H1 (cell line): ENCODE measurements at regions not wholly inside any gene's neighbourhood (a gene's known extent, or its start where the extent isn't known, plus 50 kb on each side); places are given as distances from the start of the nearest gene placed in this dataset.

Source experiments
- CTCF ChIA-PET: fragments of 300-600 bp; sonication (Branson Sonifier 250); formaldehyde crosslinking; loops from one replicate; lab custom pipeline; 2021; ENCODE audit not compliant: partially characterized antibody; lab: Charles Lee
- POLR2A ChIA-PET: fragments of 300-600 bp; sonication (Branson Sonifier 250); formaldehyde crosslinking; loops from one replicate; lab custom pipeline; 2021; ENCODE audit warnings: inconsistent platforms; ENCODE audit not compliant: partially characterized antibody; lab: Charles Lee
- DNase-seq, 2 experiments: peaks; one replicate each; pipeline versions ENCODE4 v3.0.0 to v3.0.0-alpha.2; 2010 to 2022; ENCODE audit warnings: low spot score in 2 of 2, low read depth in 1 of 2, mixed read lengths in 1 of 2
- FAIRE-seq: peaks from 2 replicates; lab custom pipeline; 2011; peaks lifted over from hg19 to GRCh38; lab: Jason Lieb, UNC
- H2AFZ ChIP-seq: 2 replicates; pipeline ENCODE4 v1.8.1; 2012; ENCODE audit warnings: low read length, inconsistent platforms
- H2AK5ac ChIP-seq: 2 replicates; pipeline ENCODE4 v1.6.1; 2013; ENCODE audit warnings: low read depth, low read length
- H2BK120ac ChIP-seq: replicated peaks from 2 replicates; pipeline ENCODE3; 2013; ENCODE audit warnings: low read depth, low read length, inconsistent platforms
- H2BK12ac ChIP-seq: 2 replicates; pipeline ENCODE4 v1.6.1; 2013; ENCODE audit warnings: low read depth, low read length
- H2BK15ac ChIP-seq: 2 replicates; pipeline ENCODE4 v1.6.1; 2013; ENCODE audit warnings: low read length
- H2BK20ac ChIP-seq: 2 replicates; pipeline ENCODE4 v1.6.1; 2013; ENCODE audit warnings: low read length
- H2BK5ac ChIP-seq: 2 replicates; pipeline ENCODE4 v1.6.1; 2013; ENCODE audit warnings: low read depth, low read length
- H3K14ac ChIP-seq: 2 replicates; pipeline ENCODE4 v1.6.1; 2013; ENCODE audit warnings: inconsistent platforms; ENCODE audit not compliant: insufficient read length
- H3K18ac ChIP-seq: 2 replicates; pipeline ENCODE4 v1.6.1; 2013; ENCODE audit warnings: low read length; ENCODE audit errors: extremely low read depth
- H3K23ac ChIP-seq: 2 replicates; pipeline ENCODE4 v1.6.1; 2013; ENCODE audit warnings: inconsistent platforms; ENCODE audit not compliant: insufficient read length
- H3K23me2 ChIP-seq: 2 replicates; pipeline ENCODE4 v1.6.1; 2013; ENCODE audit warnings: low read depth, low read length
- H3K27ac ChIP-seq: 2 replicates; pipeline ENCODE4 v1.6.1; 2011; ENCODE audit warnings: low read depth, low read length, inconsistent platforms
- H3K27me3 ChIP-seq, 4 experiments: replicated peaks in 1 of 4; 1 replicate in 1 of 4; 2 replicates in 3 of 4; pipeline versions ENCODE4 v1.6.1 to v1.8.1; 2011 to 2013; ENCODE audit warnings: low read length in 3 of 4, mild to moderate bottlenecking in 3 of 4, inconsistent platforms in 2 of 4, mixed read lengths in 2 of 4, moderate library complexity in 1 of 4; ENCODE audit not compliant: control insufficient read depth in 3 of 4, insufficient read depth in 3 of 4; ENCODE audit errors: extremely low read depth in 1 of 4
- H3K36me3 ChIP-seq, 4 experiments: 2 replicates each; pipeline versions ENCODE4 v1.6.1 to v1.8.1; 2011 to 2013; ENCODE audit warnings: mild to moderate bottlenecking in 4 of 4, low read length in 3 of 4, moderate library complexity in 2 of 4, control low read depth in 1 of 4, inconsistent platforms in 1 of 4; ENCODE audit not compliant: insufficient read depth in 4 of 4, control insufficient read depth in 2 of 4
- H3K4ac ChIP-seq: replicated peaks from 2 replicates; pipeline ENCODE3; 2013; ENCODE audit warnings: low read length, low read depth, mixed read lengths, inconsistent platforms; ENCODE audit not compliant: insufficient read length
- H3K4me1 ChIP-seq, 4 experiments: replicated peaks in 1 of 4; 1 replicate in 1 of 4; 2 replicates in 3 of 4; pipeline versions ENCODE4 v1.6.1 to v1.8.1; 2011 to 2013; ENCODE audit warnings: low read length in 3 of 4, inconsistent platforms in 2 of 4, mixed read lengths in 1 of 4; ENCODE audit not compliant: insufficient read depth in 4 of 4, control insufficient read depth in 3 of 4
- H3K4me2 ChIP-seq, 2 experiments: 2 replicates each; pipeline versions ENCODE4 v1.6.1 to v1.8.1; 2011 to 2013; ENCODE audit warnings: low read depth in 2 of 2, low read length in 2 of 2, control low read depth in 1 of 2, inconsistent platforms in 1 of 2, mild to moderate bottlenecking in 1 of 2; ENCODE audit not compliant: insufficient read depth in 1 of 2
- H3K4me3 ChIP-seq, 4 experiments: fragments of 200-600, 300-600 bp in 1 of 4; sonication (generic), shearing (Covaris generic), sonication (Bioruptor Twin) in 1 of 4; 2 replicates each; pipeline versions ENCODE4 v1.5.1 to v1.8.1; 2011 to 2016; ENCODE audit warnings: low read length in 4 of 4, low read depth in 3 of 4, control low read depth in 2 of 4, inconsistent platforms in 2 of 4, mild to moderate bottlenecking in 2 of 4, mixed read lengths in 1 of 4, moderate library complexity in 1 of 4; ENCODE audit not compliant: insufficient read depth in 2 of 4; ENCODE audit errors: extremely low read depth in 1 of 4
- H3K56ac ChIP-seq: replicated peaks from 2 replicates; pipeline ENCODE3; 2013; ENCODE audit warnings: low read depth, mild to moderate bottlenecking, mixed read lengths, low read length, inconsistent platforms; ENCODE audit not compliant: insufficient read length
- H3K79me1 ChIP-seq: 2 replicates; pipeline ENCODE4 v1.6.1; 2013; ENCODE audit warnings: low read depth, low read length, control low read depth
- H3K79me2 ChIP-seq, 2 experiments: 2 replicates each; pipeline versions ENCODE4 v1.6.1 to v1.8.1; 2012 to 2013; ENCODE audit warnings: low read length in 2 of 2, mild to moderate bottlenecking in 2 of 2, inconsistent platforms in 1 of 2; ENCODE audit not compliant: insufficient read depth in 2 of 2, control insufficient read depth in 1 of 2
- H3K9ac ChIP-seq, 4 experiments: replicated peaks in 1 of 4; 1 replicate in 1 of 4; 2 replicates in 3 of 4; pipeline versions ENCODE4 v1.6.1 to v1.8.1; 2011 to 2013; ENCODE audit warnings: low read depth in 3 of 4, low read length in 3 of 4, control low read depth in 2 of 4, mild to moderate bottlenecking in 2 of 4, moderate library complexity in 2 of 4, inconsistent platforms in 1 of 4; ENCODE audit errors: extremely low read depth in 1 of 4
- H3K9me3 ChIP-seq, 2 experiments: 2 replicates each; pipeline versions ENCODE4 v1.6.1 to v1.8.1; 2012 to 2013; ENCODE audit warnings: mild to moderate bottlenecking in 2 of 2, moderate library complexity in 2 of 2, control low read depth in 1 of 2, inconsistent platforms in 1 of 2, low read depth in 1 of 2, low read length in 1 of 2, mixed read lengths in 1 of 2; ENCODE audit not compliant: insufficient read depth in 2 of 2
- H4K20me1 ChIP-seq, 2 experiments: replicated peaks in 1 of 2; 2 replicates each; pipeline versions ENCODE3 to v1.8.1; 2011 to 2013; ENCODE audit warnings: inconsistent platforms in 2 of 2, low read length in 2 of 2, mild to moderate bottlenecking in 1 of 2; ENCODE audit not compliant: insufficient read depth in 2 of 2, control insufficient read depth in 1 of 2
- H4K5ac ChIP-seq: 2 replicates; pipeline ENCODE4 v1.6.1; 2013; ENCODE audit warnings: low read length, low read depth, mixed read lengths, inconsistent platforms; ENCODE audit not compliant: insufficient read length
- H4K8ac ChIP-seq: 2 replicates; pipeline ENCODE4 v1.8.0; 2013; ENCODE audit warnings: mild to moderate bottlenecking, moderate library complexity, low read length, inconsistent platforms; ENCODE audit not compliant: insufficient read depth; ENCODE audit errors: extremely low read depth
- H4K91ac ChIP-seq: replicated peaks from 2 replicates; pipeline ENCODE3; 2013; ENCODE audit warnings: low read length, mixed read lengths, inconsistent platforms; ENCODE audit not compliant: insufficient read length
- ATF3 ChIP-seq: IDR thresholded peaks from 2 replicates; pipeline ENCODE4 v1.6.1; 2011; ENCODE audit warnings: low read depth, mild to moderate bottlenecking, low read length; ENCODE audit not compliant: insufficient read depth
- BCL11A ChIP-seq, 2 experiments: IDR thresholded peaks; one replicate each; pipeline ENCODE4 v1.6.1; 2011; ENCODE audit warnings: low read depth in 2 of 2, low read length in 2 of 2, mild to moderate bottlenecking in 2 of 2
- CHD1 ChIP-seq: IDR thresholded peaks from 2 replicates; pipeline ENCODE4 v1.6.1; 2012; ENCODE audit warnings: low read depth, low read length, improper control_type of control experiment
- CHD2 ChIP-seq: IDR thresholded peaks from 2 replicates; pipeline ENCODE4 v1.6.1; 2012; ENCODE audit warnings: low read length, improper control_type of control experiment
- E2F6 ChIP-seq: IDR thresholded peaks from 2 replicates; pipeline ENCODE4 v1.6.1; 2012; ENCODE audit warnings: inconsistent platforms
- GABPA ChIP-seq: IDR thresholded peaks from 2 replicates; pipeline ENCODE4 v1.6.1; 2011; ENCODE audit warnings: mild to moderate bottlenecking, low read length, moderate library complexity, borderline replicate concordance; ENCODE audit not compliant: insufficient read depth
- KDM4A ChIP-seq: IDR thresholded peaks from one replicate; pipeline ENCODE4 v1.7.1; 2012; ENCODE audit warnings: low read depth, mild to moderate bottlenecking, moderate library complexity, low read length, inconsistent platforms; ENCODE audit not compliant: severe bottlenecking
- MAFK ChIP-seq: IDR thresholded peaks from 2 replicates; pipeline ENCODE4 v1.6.1; 2012; ENCODE audit warnings: low read depth, mild to moderate bottlenecking, improper control_type of control experiment, low read length
- NRF1 ChIP-seq: IDR thresholded peaks from 2 replicates; pipeline ENCODE4 v1.6.1; 2011; ENCODE audit warnings: mild to moderate bottlenecking, low read depth, low read length, improper control_type of control experiment
- POU5F1 ChIP-seq: IDR thresholded peaks from 2 replicates; pipeline ENCODE4 v1.6.1; 2011; ENCODE audit warnings: low read depth, mild to moderate bottlenecking, low read length, moderate library complexity
- SP1 ChIP-seq: IDR thresholded peaks from 2 replicates; pipeline ENCODE4 v1.6.1; 2011; ENCODE audit warnings: low read depth, low read length
- SP2 ChIP-seq: IDR thresholded peaks from 2 replicates; pipeline ENCODE4 v1.6.1; 2012; ENCODE audit warnings: mild to moderate bottlenecking, low read length, inconsistent platforms
- SP4 ChIP-seq: IDR thresholded peaks from 2 replicates; pipeline ENCODE4 v1.6.1; 2012; ENCODE audit warnings: low read length, inconsistent platforms
- SRF ChIP-seq: IDR thresholded peaks from 2 replicates; pipeline ENCODE4 v1.6.1; 2011; ENCODE audit warnings: mild to moderate bottlenecking, low read depth, low read length, moderate library complexity
- SUZ12 ChIP-seq: fragments of 200-600 bp; sonication (generic); IDR thresholded peaks from 2 replicates; pipeline ENCODE4 v1.6.1; 2012; ENCODE audit warnings: mild to moderate bottlenecking, inconsistent platforms, low read length, moderate library complexity, mixed read lengths
- WGBS, 2 experiments: shearing (Covaris generic) in 1 of 2; methylation state at CpG; one replicate each; pipeline versions ENCODE4 v1.1.6 to v1.1.7; 2013 to 2015; ENCODE audit warnings: low lambda C conversion rate in 2 of 2, mixed read lengths in 2 of 2, inconsistent platforms in 1 of 2, low coverage in 1 of 2, missing lambda C conversion rate in 1 of 2; ENCODE audit not compliant: insufficient replicate concordance in 2 of 2, insufficient coverage in 1 of 2, insufficient read length in 1 of 2; ENCODE audit errors: extremely low coverage in 1 of 2, missing lambda C conversion rate in 1 of 2; 5-methylcytosine and 5-hydroxymethylcytosine counted together

- Histone ChIP-seq H2AFZ (no peak overlapping the region), H3K23ac (no peak overlapping the region), H2BK15ac (no peak overlapping the region), H3K9ac (no peak overlapping the region), H3K27me3 (no peaks in the 10 kb centered on the region), H4K20me1 (peaks cover 0 to 3% of the 10 kb centered on the region in 2 experiments), H3K4me3 (no peak overlapping the region), H2AK5ac (peak overlapping the region; percentile 61; the same call in 1 of the 2 replicates), H2BK12ac (no peak overlapping the region), H3K4ac (no peak overlapping the region), H3K4me1 (peaks cover 0 to 5% (median 2%) of the 10 kb centered on the region in 4 experiments; a peak in 3 of 7 replicates), H3K9me3 (no peaks in the 10 kb centered on the region), H3K79me2 (no peaks in the 10 kb centered on the region; a peak in 1 of 4 replicates), H3K36me3 (no peaks in the 10 kb centered on the region), H3K18ac (no peak overlapping the region), H4K5ac (no peak overlapping the region), H2BK5ac (no peak overlapping the region), H3K14ac (no peak overlapping the region), H3K23me2 (no peaks in the 10 kb centered on the region), H2BK120ac (no peak overlapping the region), H4K8ac (no peak overlapping the region), H3K27ac (no peak overlapping the region), H3K4me2 (no peak overlapping the region), H3K56ac (no peak overlapping the region), H4K91ac (no peak overlapping the region), H2BK20ac (no peak overlapping the region), H3K79me1 (no peaks in the 10 kb centered on the region)
- ChIA-PET POLR2A (no interaction called here), CTCF (interaction anchor here (0.9 to 3.0 kb wide), 10 partner anchors 9 to 531 kb away, joined by 3 to 19 read pairs (median 3); partner anchors contain the start of gene IL12A)
- FAIRE-seq (no peak), DNase-seq (no peak)
- WGBS, 2 experiments = 89% methylated on average over 5 of the region's 5 CpGs; no CpG with 5 or more reads in 1 of the 2 experiments
- TF ChIP-seq SP1 (no peak), POU5F1 (no peak), BCL11A (IDR thresholded peaks at IDR 0.05; ENCODE audit: low read depth in 2 of 2, low read length in 2 of 2) (no peak), NRF1 (no peak), MAFK (no peak), E2F6 (no peak), CHD2 (no peak), GABPA (no peak), SRF (no peak), SP4 (no peak), SP2 (no peak), KDM4A (no peak), ATF3 (no peak), SUZ12 (no peak), CHD1 (no peak)
Observed at GRCh38 chr3:159796226-159796625, 192.4 kb upstream of the IL12A start.
